HCT116 (cell line): ENCODE measurements at regions not wholly inside any gene's neighbourhood (a gene's known extent, or its start where the extent isn't known, plus 50 kb on each side); places are given as distances from the start of the nearest gene placed in this dataset.

Experiments
- ATAC-seq: fragments of 200-7000 bp; cut with Tn5 transposase; 2 replicates; pipeline ENCODE4 v1.9.1; 2020; ENCODE audit warnings: mild to moderate bottlenecking, moderate library complexity
- BruUV-seq: library from RNA; stranded (reverse); fragments of 400-500 nt; replicated peaks from 2 replicates; lab custom pipeline; 2021; lab: Mats Ljungman, UMichigan
- CTCF ChIA-PET: fragments of 300-600 bp; sonication (Branson Sonifier 250); formaldehyde crosslinking; loops from one replicate; lab custom pipeline; 2021; ENCODE audit warnings: antibody characterized with exemption; lab: Charles Lee
- POLR2A ChIA-PET: fragments of 300-600, 350-600 bp; sonication (Branson Sonifier 250); formaldehyde crosslinking; loops from one replicate; lab custom pipeline; 2021; ENCODE audit warnings: antibody characterized with exemption; lab: Charles Lee
- RAD21 ChIA-PET, 2 experiments: fragments of 300-600 bp; sonication (Branson Sonifier 250); formaldehyde crosslinking; loops; one replicate each; lab custom pipeline; 2023; ENCODE audit warnings: low total read pairs in 2 of 2; ENCODE audit not compliant: uncharacterized antibody in 2 of 2, unreplicated experiment in 2 of 2, low non-redundant PET in 1 of 2; lab: Charles Lee
- DNase-seq: peaks from one replicate; pipeline ENCODE4 v3.0.0-alpha.2; 2010; ENCODE audit warnings: low read depth, low spot score
- H2AFZ ChIP-seq: fragments of 200-600 bp; shearing (Covaris generic), sonication (generic); 2 replicates; pipeline ENCODE4 v1.6.1; 2017; ENCODE audit warnings: low read depth, mixed run types, mixed read lengths, antibody characterized with exemption, low read length; ENCODE audit not compliant: poor library complexity, severe bottlenecking
- H3K27ac ChIP-seq: 2 replicates; pipeline ENCODE4 v1.5.1; 2012; ENCODE audit warnings: low read depth, low read length
- H3K27me3 ChIP-seq: fragments of 200-600 bp; sonication (generic); 2 replicates; pipeline ENCODE4 v1.6.1; 2016; ENCODE audit warnings: mixed run types, low read length, mixed read lengths; ENCODE audit not compliant: insufficient read depth
- H3K36me3 ChIP-seq, 2 experiments: fragments of 200-500 bp in 1 of 2; fragments of 200-600 bp in 1 of 2; sonication (Bioruptor generic) in 1 of 2; sonication (generic) in 1 of 2; 2 replicates each; pipeline versions ENCODE4 v1.5.1 to v1.6.1; 2014 to 2016; ENCODE audit warnings: low read length in 2 of 2, inconsistent platforms in 1 of 2, mixed read lengths in 1 of 2, mixed run types in 1 of 2; ENCODE audit not compliant: insufficient read depth in 2 of 2, control insufficient read depth in 1 of 2
- H3K4me1 ChIP-seq, 2 experiments: fragments of 200-600 bp in 1 of 2; sonication (generic) in 1 of 2; 2 replicates each; pipeline versions ENCODE4 v1.5.1 to v1.6.1; 2012 to 2017; ENCODE audit warnings: low read length in 2 of 2, inconsistent platforms in 1 of 2, mild to moderate bottlenecking in 1 of 2, mixed read lengths in 1 of 2, mixed run types in 1 of 2, moderate library complexity in 1 of 2; ENCODE audit not compliant: insufficient read depth in 2 of 2, control insufficient read depth in 1 of 2
- H3K4me2 ChIP-seq: fragments of 200-600 bp; sonication (generic); 2 replicates; pipeline ENCODE4 v1.6.1; 2017; ENCODE audit warnings: mixed run types, low read length, mixed read lengths
- H3K4me3 ChIP-seq, 2 experiments: fragments of 200-600 bp in 1 of 2; sonication (generic) in 1 of 2; replicated peaks in 1 of 2; 2 replicates each; pipeline ENCODE4 v1.5.1; 2011 to 2016; ENCODE audit warnings: low read length in 2 of 2, control low read depth in 1 of 2, low read depth in 1 of 2, mild to moderate bottlenecking in 1 of 2, mixed read lengths in 1 of 2, mixed run types in 1 of 2
- H3K79me2 ChIP-seq: fragments of 200-600 bp; sonication (generic); 2 replicates; pipeline ENCODE4 v1.6.1; 2017; ENCODE audit warnings: mild to moderate bottlenecking, mixed run types, low read length, moderate library complexity, mixed read lengths; ENCODE audit not compliant: insufficient read depth
- H3K9ac ChIP-seq: fragments of 200-600 bp; sonication (generic); 2 replicates; pipeline ENCODE4 v1.6.1; 2016; ENCODE audit warnings: low read length, mixed read lengths
- H3K9me2 ChIP-seq: fragments of 200-600 bp; sonication (generic), shearing (Covaris generic); 2 replicates; pipeline ENCODE4 v1.6.1; 2017; ENCODE audit warnings: mixed run types, mild to moderate bottlenecking, moderate library complexity; ENCODE audit not compliant: insufficient read depth
- H3K9me3 ChIP-seq, 2 experiments: fragments of 200-500 bp in 1 of 2; fragments of 200-600 bp in 1 of 2; sonication (Bioruptor generic) in 1 of 2; sonication (generic) in 1 of 2; 2 replicates each; pipeline ENCODE4 v1.6.1; 2014 to 2017; ENCODE audit warnings: low read length in 2 of 2, mixed read lengths in 2 of 2, inconsistent platforms in 1 of 2, low read depth in 1 of 2, mild to moderate bottlenecking in 1 of 2, mixed run types in 1 of 2, moderate library complexity in 1 of 2; ENCODE audit not compliant: control insufficient read depth in 1 of 2, insufficient read depth in 1 of 2
- H4K20me1 ChIP-seq: fragments of 200-600 bp; sonication (generic), shearing (Covaris generic); 2 replicates; pipeline ENCODE4 v1.6.1; 2017; ENCODE audit warnings: mixed run types, mild to moderate bottlenecking, moderate library complexity; ENCODE audit not compliant: insufficient read depth
- ATF3 ChIP-seq: IDR thresholded peaks from 2 replicates; pipeline ENCODE4 v1.6.1; 2012
- CTCF ChIP-seq, 3 experiments: fragments of 200-600 bp in 1 of 3; sonication (generic) in 1 of 3; IDR thresholded peaks in 2 of 3; conservative IDR thresholded peaks in 1 of 3; 2 replicates each; pipeline ENCODE4 v1.5.1; 2012 to 2017; ENCODE audit warnings: low read depth in 2 of 3, low read length in 2 of 3, antibody characterized with exemption in 1 of 3, borderline replicate concordance in 1 of 3, control low read depth in 1 of 3, mild to moderate bottlenecking in 1 of 3, mixed read lengths in 1 of 3, mixed run types in 1 of 3, moderate library complexity in 1 of 3; ENCODE audit not compliant: insufficient read depth in 1 of 3
- ELF1 ChIP-seq: IDR thresholded peaks from 2 replicates; pipeline ENCODE4 v1.6.1; 2012; ENCODE audit warnings: low read depth, borderline replicate concordance
- RAD21 ChIP-seq: IDR thresholded peaks from 2 replicates; pipeline ENCODE4 v1.6.1; 2012; ENCODE audit warnings: low read depth, mild to moderate bottlenecking
- REST ChIP-seq: IDR thresholded peaks from 2 replicates; pipeline ENCODE4 v1.6.1; 2012; ENCODE audit warnings: low read depth
- SRF ChIP-seq: IDR thresholded peaks from 2 replicates; pipeline ENCODE4 v1.6.1; 2012; ENCODE audit warnings: low read depth
- YY1 ChIP-seq: IDR thresholded peaks from 2 replicates; pipeline ENCODE4 v1.6.1; 2011; ENCODE audit warnings: low read length, low read depth, moderate library complexity, mild to moderate bottlenecking; ENCODE audit not compliant: insufficient replicate concordance; ENCODE audit errors: extremely low read depth
- ZBTB33 ChIP-seq: IDR thresholded peaks from 2 replicates; pipeline ENCODE4 v1.6.1; 2011; ENCODE audit warnings: mild to moderate bottlenecking, low read length, moderate library complexity; ENCODE audit not compliant: insufficient replicate concordance; ENCODE audit errors: extremely low read depth
- ZNF274 ChIP-seq: fragments of 200-500 bp; sonication (Bioruptor generic); IDR thresholded peaks from 2 replicates; pipeline ENCODE4 v1.6.1; 2014; ENCODE audit warnings: mild to moderate bottlenecking, low read depth, low read length, inconsistent platforms
- intact Hi-C: fragments of 100-400 bp; cut with micrococcal nuclease; formaldehyde crosslinking; loops from 2 replicates; pipeline ENCODE4 v1.10.0; 2022

GRCh38 chr7:128162666-128163065 is 78.4 kb upstream of the LEP start (continued):
- no peak for TF ChIP-seq REST

GRCh38 chr7:128163473-128163872 is 77.6 kb upstream of the LEP start:
- peak overlapping the region; percentile 34; the same call in 1 of the 2 replicates for H3K27ac ChIP-seq
- H3K79me2 ChIP-seq = no peaks in the 10 kb centered on the region

More at GRCh38 chr7:128163473-128163872, 77.6 kb upstream of the LEP start:
- Histone ChIP-seq H2AFZ (no peak overlapping the region), H3K9ac (no peak overlapping the region), H3K9me2 (no peaks in the 10 kb centered on the region; the same call in 1 of the 2 replicates), H4K20me1 (no peaks in the 10 kb centered on the region), H3K4me2 (peak overlapping the region; percentile 70), H3K36me3 (no peaks in the 10 kb centered on the region), H3K9me3 (no peaks in the 10 kb centered on the region), H3K27me3 (no peaks in the 10 kb centered on the region), H3K4me3 (peak overlapping the region in 1 of 2 experiments; percentile 19; a peak in 1 of 4 replicates), H3K4me1 (peaks cover 16 to 25% of the 10 kb centered on the region in 2 experiments)
- ATAC-seq (no peak; the same call in 1 of the 2 replicates), DNase-seq (no peak)
- POLR2A ChIA-PET = no interaction called here
- no peak for TF ChIP-seq ZBTB33
- no peak for TF ChIP-seq RAD21
- TF ChIP-seq ELF1 = no peak
- TF ChIP-seq YY1 = no peak
- TF ChIP-seq SRF = no peak
- TF ChIP-seq REST = no peak
- TF ChIP-seq ZNF274 = no peak
- no peak for TF ChIP-seq CTCF (IDR thresholded peaks at IDR 0.05 in 2 of 3, conservative IDR thresholded peaks at IDR 0.05 in 1 of 3; ENCODE audit: borderline replicate concordance in 1 of 3, insufficient read depth in 1 of 3, low read depth in 2 of 3, low read length in 2 of 3)
- no peak for TF ChIP-seq ATF3
- RAD21 ChIA-PET = no interaction called here
- CTCF ChIA-PET = no interaction called here
- BruUV-seq = no TSS peak
- intact Hi-C loops = no loop called here
